ENCODE measurements at regions not wholly inside any gene's neighbourhood (a gene's known extent, or its start where the extent isn't known, plus 50 kb on each side); places are given as distances from the start of the nearest gene placed in this dataset.

- TF ChIP-seq EZH2 (IDR thresholded peaks at IDR 0.05; ENCODE audit: borderline replicate concordance, low read depth, low read length, poor library complexity, severe bottlenecking) (no peak), CTCF (conservative IDR thresholded peaks at IDR 0.05; ENCODE audit: low read depth, low read length) (no peak)
Measured at GRCh38 chr4:4776335-4776734, 83.1 kb upstream of the MSX1 start.
